HG02678 (cell line): ENCODE measurements at regions not wholly inside any gene's neighbourhood (a gene's known extent, or its start where the extent isn't known, plus 50 kb on each side); places are given as distances from the start of the nearest gene placed in this dataset.

Source experiments
- ATAC-seq: cut with Tn5 transposase; IDR thresholded peaks from one replicate; pipeline ENCODE4 v1.9.1; 2021; ENCODE audit warnings: mild to moderate bottlenecking, moderate library complexity; ENCODE audit not compliant: unreplicated experiment

DNA sequence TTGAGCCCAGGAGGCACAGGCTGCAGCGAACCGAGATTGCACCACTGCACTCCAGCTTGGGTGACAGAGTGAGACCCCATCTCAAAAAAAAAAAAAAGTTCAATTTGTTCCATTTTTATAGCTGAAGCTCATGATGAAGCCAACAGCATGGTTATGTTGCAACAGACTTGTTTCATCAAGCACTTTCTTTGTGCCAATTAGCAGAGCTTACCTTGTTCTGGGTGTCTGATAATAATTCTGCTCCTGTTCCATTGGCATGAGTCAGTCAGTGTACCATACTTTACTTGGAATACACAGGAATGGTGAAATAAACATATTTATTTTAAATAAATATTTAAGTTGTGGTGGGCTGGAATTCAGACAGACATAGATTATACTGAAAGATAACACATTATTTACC, 100.8 kb upstream of the DAAM1 start:
- no peak for ATAC-seq

GRCh38 chr14:59090572-59090971, 97.9 kb upstream of the DAAM1 start:
- no peak for ATAC-seq

- ATAC-seq: no peak
These were observed 97.1 kb upstream of the DAAM1 start for GRCh38 chr14:59091404-59091803.

DNA sequence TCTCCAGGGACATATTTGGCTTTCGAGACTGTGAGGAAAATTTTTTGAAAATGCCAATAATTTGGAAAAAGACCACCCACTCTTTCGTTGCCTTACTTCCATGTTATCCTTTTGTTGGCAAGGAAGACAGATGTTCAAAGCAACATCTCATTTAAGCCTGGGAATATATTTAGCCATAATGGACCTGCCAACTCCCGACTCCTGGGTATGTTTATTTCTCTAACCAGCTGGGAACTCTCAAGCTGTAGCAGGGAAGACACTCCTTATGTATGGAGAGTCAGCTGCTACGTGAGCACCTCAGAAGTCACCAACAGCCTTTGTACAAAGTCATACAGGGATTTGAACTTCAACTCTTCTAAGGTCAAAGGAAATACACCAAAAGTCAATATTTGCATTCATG, 96.5 kb upstream of the DAAM1 start:
- no peak for ATAC-seq

- no peak for ATAC-seq
These were observed 94.6 kb upstream of the DAAM1 start for GRCh38 chr14:59093902-59094301.

DNA sequence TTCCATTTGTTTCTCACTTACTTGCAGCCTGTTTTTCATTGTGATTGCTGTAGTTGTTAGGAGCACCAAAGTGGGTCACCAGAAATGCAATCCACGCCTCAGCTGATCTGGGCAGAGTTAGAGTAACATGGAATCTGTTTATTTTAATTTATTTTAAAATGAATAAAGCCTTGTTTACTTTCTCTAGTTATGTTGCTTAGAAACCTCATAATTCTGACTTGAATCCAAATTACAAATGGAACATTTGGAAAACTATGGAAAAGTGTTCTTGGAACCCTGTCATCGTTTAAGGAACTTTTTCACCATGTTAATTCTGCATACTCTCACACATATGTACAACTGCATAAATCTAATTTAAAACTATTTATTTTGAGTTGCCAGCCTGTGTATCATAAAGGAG, 92.2 kb upstream of the DAAM1 start:
- ATAC-seq: no peak

DNA sequence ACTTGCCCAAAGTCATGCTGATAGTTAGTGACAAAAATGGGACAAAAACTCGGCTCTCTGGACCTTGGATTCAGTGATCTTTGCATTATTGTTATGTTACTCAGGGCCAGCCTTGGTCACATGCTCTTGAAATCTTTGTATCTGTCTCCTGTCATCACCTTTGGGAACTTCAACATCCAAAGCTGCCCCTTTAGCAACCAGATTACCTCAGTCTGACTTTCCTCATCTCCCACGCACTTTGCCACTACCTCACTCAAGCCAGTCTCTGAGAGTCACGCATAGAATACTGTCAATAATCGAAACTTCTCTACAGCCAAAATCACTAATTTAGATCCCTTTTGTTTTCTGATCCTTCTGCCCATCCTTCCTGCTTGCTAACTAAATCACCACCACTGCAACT, 90.8 kb upstream of the DAAM1 start:
- no peak for ATAC-seq

DNA sequence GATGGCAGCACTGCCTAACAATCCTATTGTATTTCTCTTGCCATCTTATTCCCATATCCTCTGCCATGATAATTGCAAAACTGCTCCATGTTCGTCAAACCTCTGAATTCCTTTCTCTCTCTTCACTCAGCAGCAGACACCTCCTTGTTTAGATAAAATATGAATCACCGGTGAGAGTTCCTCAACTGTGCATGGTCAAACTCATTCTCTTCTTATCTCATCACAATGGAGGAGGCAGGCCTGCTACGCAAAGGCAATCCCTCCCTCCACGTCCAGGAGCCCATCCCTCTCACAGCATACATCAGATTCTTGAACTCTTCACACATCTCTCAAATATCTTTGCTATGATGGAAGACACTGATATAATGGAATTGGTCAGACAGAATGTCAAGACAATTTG, 90.1 kb upstream of the DAAM1 start:
- no peak for ATAC-seq

DNA sequence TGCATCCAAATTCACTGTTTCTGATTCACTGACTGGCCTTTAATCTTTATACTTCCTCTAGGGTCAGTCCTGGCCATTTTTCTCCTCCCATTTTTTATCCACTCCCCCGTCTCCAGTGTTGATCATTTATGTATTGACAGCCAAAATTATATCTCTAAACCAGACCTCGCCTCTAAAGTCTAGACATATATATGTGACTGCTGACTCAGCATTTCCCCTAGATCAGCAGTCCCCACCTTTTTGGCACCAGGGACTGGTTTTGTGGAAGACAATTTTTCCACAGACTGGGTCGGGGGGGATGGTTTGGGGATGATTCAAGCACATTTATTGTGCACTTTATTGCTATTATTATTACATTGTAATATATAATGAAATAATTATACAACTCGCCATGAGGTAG, 88.3 kb upstream of the DAAM1 start:
- no peak for ATAC-seq

- ATAC-seq: no peak
These were observed 87.0 kb upstream of the DAAM1 start for GRCh38 chr14:59101476-59101875.

- no peak for ATAC-seq
These were observed 85.1 kb upstream of the DAAM1 start for GRCh38 chr14:59103396-59103795.

- ATAC-seq: no peak
These were observed 80.6 kb upstream of the DAAM1 start for GRCh38 chr14:59107819-59108218.

- ATAC-seq: no peak
These were observed 71.5 kb upstream of the DAAM1 start for GRCh38 chr14:59116984-59117415.

DNA sequence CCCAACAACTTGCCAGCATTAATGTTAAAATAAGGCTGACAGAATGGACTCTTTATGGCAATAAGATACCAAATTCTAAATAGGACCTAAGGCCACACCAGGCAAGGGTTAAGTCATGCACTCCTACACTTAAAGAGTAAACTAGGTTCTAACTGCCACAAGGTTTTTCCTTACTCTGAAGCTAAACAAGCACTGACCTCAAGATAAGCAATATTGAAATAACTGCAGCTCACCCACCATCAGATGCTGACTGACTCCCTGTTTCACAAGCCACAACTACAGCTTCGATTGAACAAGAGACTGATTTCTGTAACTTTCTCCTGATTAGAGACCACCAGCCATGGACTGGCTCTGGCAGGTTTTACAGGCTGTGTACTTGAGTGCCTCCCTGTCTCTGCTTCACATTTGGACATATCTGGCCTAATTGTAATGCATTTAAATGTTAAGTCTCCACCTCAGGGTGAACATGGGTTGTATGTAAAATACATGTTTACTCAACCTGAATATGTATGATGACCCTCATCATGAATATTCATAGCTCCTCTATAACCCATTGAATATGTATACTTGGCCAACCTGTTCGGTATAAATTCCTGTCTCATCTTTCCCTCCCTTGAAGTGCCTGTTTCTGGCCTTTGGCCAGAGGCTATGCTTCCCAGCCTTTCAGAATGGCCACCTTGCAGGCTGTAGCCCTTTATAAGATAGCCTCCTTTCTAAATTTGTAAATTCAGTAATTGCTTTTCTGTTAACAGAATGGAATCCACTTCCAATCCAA, 70.5 kb upstream of the DAAM1 start:
- ATAC-seq: no peak

GRCh38 chr14:59120921-59121320, 67.5 kb upstream of the DAAM1 start:
- no peak for ATAC-seq

DNA sequence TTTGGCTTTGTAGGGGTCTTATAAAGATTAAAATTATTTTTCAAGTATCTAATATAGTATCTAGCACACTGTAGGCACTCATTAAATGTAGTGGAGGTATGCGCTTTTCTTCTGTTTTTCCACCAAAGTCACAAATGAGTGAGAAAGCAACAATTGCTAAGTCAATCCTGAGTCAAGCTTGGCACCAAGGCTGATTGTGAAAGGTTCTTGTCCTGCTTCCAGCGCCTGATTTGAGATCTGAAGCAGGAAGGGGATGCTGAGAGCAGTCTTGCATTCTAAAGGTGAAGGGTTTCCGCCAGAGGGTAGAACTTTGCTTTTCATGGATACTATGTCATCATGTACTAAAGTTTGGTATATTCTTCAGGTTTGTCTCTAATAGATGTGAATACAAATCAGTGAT, 64.9 kb upstream of the DAAM1 start:
- ATAC-seq: no peak

GRCh38 chr14:59123975-59124374, 64.5 kb upstream of the DAAM1 start:
- ATAC-seq: no peak

GRCh38 chr14:59125156-59125555, 63.3 kb upstream of the DAAM1 start:
- no peak for ATAC-seq

DNA sequence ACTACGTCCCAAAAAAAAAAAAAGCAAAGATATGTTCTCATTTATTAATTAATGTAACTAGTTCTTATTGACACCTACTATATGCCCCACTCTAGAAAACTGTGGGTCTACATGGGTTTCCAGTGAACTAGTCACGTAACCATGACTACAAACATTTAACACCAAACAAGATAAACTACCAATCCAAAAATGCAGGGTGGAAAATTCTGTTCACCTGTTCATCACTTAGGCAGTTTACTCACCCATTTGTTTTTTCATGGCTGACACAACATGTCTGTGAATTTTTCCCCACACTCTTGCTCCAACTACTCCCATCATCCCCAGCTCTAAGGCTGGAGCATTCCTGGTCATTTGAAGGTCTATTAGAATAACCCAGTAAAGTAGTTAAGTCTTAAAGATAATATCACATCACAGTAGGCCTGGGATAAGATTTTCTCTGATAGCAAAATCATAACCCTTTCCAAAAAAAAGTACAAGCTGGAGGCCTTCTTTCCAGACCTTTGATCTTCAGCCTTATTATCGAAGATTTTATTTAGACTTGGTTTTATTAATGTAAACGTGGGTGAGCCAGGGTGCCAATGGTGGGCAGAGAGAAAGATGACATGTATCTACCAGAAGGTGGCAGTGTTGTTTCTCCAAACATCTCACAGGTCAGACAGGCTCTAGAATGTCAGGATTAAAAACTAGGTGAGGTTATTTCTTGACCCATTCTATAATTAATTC, 61.6 kb upstream of the DAAM1 start:
- peak; percentile 61 for ATAC-seq

DNA sequence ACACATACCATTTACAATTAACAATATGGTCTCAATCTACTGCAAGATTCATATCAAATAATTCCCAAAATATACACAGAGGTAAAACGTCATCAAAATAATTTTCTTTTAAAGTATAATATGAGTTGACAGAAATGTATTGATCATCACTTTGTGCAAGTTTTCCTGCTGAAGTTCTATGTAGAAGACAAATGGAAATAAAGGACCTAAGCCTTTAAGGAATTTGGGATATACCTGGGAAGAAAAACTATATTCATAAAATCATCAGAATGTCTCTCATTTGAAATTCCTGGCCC, 61.1 kb upstream of the DAAM1 start:
- ATAC-seq: no peak

DNA sequence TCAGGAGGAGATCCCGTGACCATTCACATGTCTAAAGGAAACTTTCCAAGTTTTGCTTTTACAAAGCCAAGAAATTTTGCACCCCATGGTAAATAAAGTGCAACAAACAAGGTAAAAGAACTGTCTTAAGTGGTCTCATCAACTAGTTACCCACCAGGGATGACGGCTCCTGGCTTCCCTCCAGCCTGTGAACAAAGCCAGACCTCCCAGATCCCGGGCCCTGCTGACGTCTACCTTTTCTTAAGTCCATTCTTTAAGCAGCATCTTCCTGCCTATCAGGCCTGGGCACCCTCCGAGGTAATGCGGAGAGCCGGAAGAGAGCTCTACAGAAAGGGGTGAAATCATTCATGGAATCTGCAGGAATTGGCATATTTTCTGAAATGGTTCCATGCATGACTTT, 58.0 kb upstream of the DAAM1 start:
- ATAC-seq: no peak

GRCh38 chr14:59131938-59132795, 56.3 kb upstream of the DAAM1 start:
- ATAC-seq: no peak
